ENCODE measurements at regions not wholly inside any gene's neighbourhood (a gene's known extent, or its start where the extent isn't known, plus 50 kb on each side); places are given as distances from the start of the nearest gene placed in this dataset.

- TF ChIP-seq CTCF (IDR thresholded peaks at IDR 0.05) (no peak), POLR2A (IDR thresholded peaks at IDR 0.05) (no peak)
- DNase-seq (no peak), ATAC-seq (no peak)
- intact Hi-C loops (cut with DNase I) = no loop called here
- H3K9me3 ChIP-seq = no peaks in the 10 kb centered on the region
- H3K4me1 ChIP-seq = no peaks in the 10 kb centered on the region
- H3K27me3 ChIP-seq = no peaks in the 10 kb centered on the region
- H3K4me3 ChIP-seq = no peak overlapping the region
- no peaks in the 10 kb centered on the region for H3K36me3 ChIP-seq
- no peak overlapping the region for H3K27ac ChIP-seq
These were observed 51.0 kb upstream of the WDR17 start for GRCh38 chr4:176014583-176015108.
